Prostate gland (tissue), 2 donors: ENCODE measurements at regions not wholly inside any gene's neighbourhood (a gene's known extent, or its start where the extent isn't known, plus 50 kb on each side); places are given as distances from the start of the nearest gene placed in this dataset.
"Not testable (repeated sequence)": the region's sequence is repeated elsewhere in the genome, so short reads cannot be mapped to it uniquely, and the experiment has no call there.

Experiments used
- DNase-seq: peaks from one replicate; pipeline ENCODE4 v3.0.0-alpha.2; 2019; ENCODE audit warnings: low spot score
- H3K27ac ChIP-seq, 2 donors: fragments of 200-600 bp; sonication (generic); 2 replicates each; pipeline ENCODE4 v1.5.1; 2017 to 2019
- H3K27me3 ChIP-seq: fragments of 200-600 bp; sonication (generic); replicated peaks from 2 replicates; pipeline ENCODE4 v1.5.1; 2019; ENCODE audit not compliant: insufficient read depth
- H3K36me3 ChIP-seq, 2 donors: fragments of 200-600 bp; sonication (generic); 1 replicate in 1 of 2; 2 replicates in 1 of 2; pipeline versions ENCODE4 v1.5.1 to v1.8.1; 2017 to 2019
- H3K4me1 ChIP-seq: fragments of 200-600 bp; sonication (generic); replicated peaks from 2 replicates; pipeline ENCODE4 v1.5.1; 2019
- H3K4me3 ChIP-seq, 2 donors: fragments of 200-600 bp; sonication (generic); 2 replicates each; pipeline ENCODE4 v1.5.1; 2017 to 2019
- H3K9me3 ChIP-seq: fragments of 200-600 bp; sonication (generic); 2 replicates; pipeline ENCODE4 v1.5.1; 2017
- CTCF ChIP-seq, 4 experiments: fragments of 200-600 bp in 2 of 4; fragments of 450-650 bp in 2 of 4; sonication (generic) in 2 of 4; IDR thresholded peaks; 1 replicate in 3 of 4; 2 replicates in 1 of 4; pipeline ENCODE4 v1.5.1; 2016 to 2019; ENCODE audit warnings: antibody characterized with exemption in 4 of 4, mild to moderate bottlenecking in 2 of 4, moderate library complexity in 2 of 4
- POLR2A ChIP-seq: fragments of 450-650 bp; IDR thresholded peaks from one replicate; pipeline ENCODE4 v1.6.1; 2016; ENCODE audit warnings: antibody characterized with exemption, mild to moderate bottlenecking
- POLR2AphosphoS5 ChIP-seq: sonication (generic); formaldehyde crosslinking; IDR thresholded peaks from one replicate; pipeline ENCODE4 v1.6.1; 2017; ENCODE audit warnings: antibody characterized with exemption
- WGBS: methylation state at CpG from one replicate; pipeline ENCODE4 v1.1.5; 2018; 5-methylcytosine and 5-hydroxymethylcytosine counted together
- intact Hi-C: fragments of 100-400 bp; cut with DNase I; formaldehyde crosslinking; loops from one replicate; pipeline ENCODE4 v1.14.2; 2022

GRCh38 chr7:10463701-10464100 lies 510.0 kb upstream of the PHF14 start:
- H3K27ac ChIP-seq: no peak overlapping the region
- H3K27me3 ChIP-seq: no peaks in the 10 kb centered on the region
- no peak overlapping the region for H3K4me3 ChIP-seq
- intact Hi-C loops: no loop called here
- no peaks in the 10 kb centered on the region for H3K9me3 ChIP-seq
- H3K4me1 ChIP-seq: no peaks in the 10 kb centered on the region
- TF ChIP-seq CTCF (IDR thresholded peaks at IDR 0.05): no peak
- no peak for TF ChIP-seq POLR2AphosphoS5
- no peaks in the 10 kb centered on the region for H3K36me3 ChIP-seq
- no peak for DNase-seq

GRCh38 chr7:10465536-10465935 lies 508.1 kb upstream of the PHF14 start:
- H3K4me3 ChIP-seq, H3K9me3 ChIP-seq, H3K36me3 ChIP-seq, H3K27me3 ChIP-seq, H3K4me1 ChIP-seq, intact Hi-C loops, H3K27ac ChIP-seq, DNase-seq: not testable (repeated sequence)
- no CpG with 5 or more reads among the region's 30 CpGs for WGBS

GRCh38 chr7:10468908-10469307 lies 504.8 kb upstream of the PHF14 start:
- Histone ChIP-seq H3K27ac (no peak overlapping the region), H3K4me3 (no peak overlapping the region), H3K36me3 (no peaks in the 10 kb centered on the region), H3K9me3 (no peaks in the 10 kb centered on the region), H3K27me3 (no peaks in the 10 kb centered on the region), H3K4me1 (no peaks in the 10 kb centered on the region)
- intact Hi-C loops: no loop called here
- 87% methylated on average over 6 of the region's 6 CpGs for WGBS
- no peak for DNase-seq
- no peak for TF ChIP-seq POLR2AphosphoS5
- TF ChIP-seq POLR2A: no peak

GRCh38 chr7:10469476-10469875 lies 504.2 kb upstream of the PHF14 start:
- Histone ChIP-seq H3K4me1 (no peaks in the 10 kb centered on the region), H3K27me3 (no peaks in the 10 kb centered on the region), H3K9me3 (no peaks in the 10 kb centered on the region), H3K27ac (no peak overlapping the region), H3K4me3 (no peak overlapping the region), H3K36me3 (no peaks in the 10 kb centered on the region)
- WGBS: 65% methylated on average over 7 of the region's 7 CpGs
- no peak for DNase-seq
- TF ChIP-seq POLR2A (no peak), CTCF (IDR thresholded peaks at IDR 0.05) (no peak), POLR2AphosphoS5 (no peak)
- intact Hi-C loops: no loop called here

GRCh38 chr7:10471280-10472058 lies 502.2 kb upstream of the PHF14 start:
- intact Hi-C loops: no loop called here
- 23% methylated on average over 2 of the region's 2 CpGs for WGBS
- no peak for DNase-seq
- TF ChIP-seq POLR2AphosphoS5: no peak
- no peak for TF ChIP-seq CTCF (IDR thresholded peaks at IDR 0.05)
- TF ChIP-seq POLR2A: no peak
- Histone ChIP-seq H3K4me1 (no peaks in the 10 kb centered on the region), H3K27ac (no peak overlapping the region), H3K27me3 (no peaks in the 10 kb centered on the region), H3K4me3 (no peak overlapping the region), H3K36me3 (no peaks in the 10 kb centered on the region), H3K9me3 (no peaks in the 10 kb centered on the region)

- Histone ChIP-seq H3K27me3 (no peaks in the 10 kb centered on the region), H3K9me3 (no peaks in the 10 kb centered on the region), H3K27ac (no peak overlapping the region), H3K36me3 (no peaks in the 10 kb centered on the region), H3K4me1 (no peaks in the 10 kb centered on the region), H3K4me3 (no peak overlapping the region)
- no peak for TF ChIP-seq POLR2AphosphoS5
- TF ChIP-seq CTCF (IDR thresholded peaks at IDR 0.05): no peak
- TF ChIP-seq POLR2A: no peak
- 46% methylated on average over 3 of the region's 3 CpGs for WGBS
- intact Hi-C loops: no loop called here
- no peak for DNase-seq
Observed at GRCh38 chr7:10472115-10472514, 501.6 kb upstream of the PHF14 start.
